BJ (cell line): ENCODE measurements at regions not wholly inside any gene's neighbourhood (a gene's known extent, or its start where the extent isn't known, plus 50 kb on each side); places are given as distances from the start of the nearest gene placed in this dataset.

Experiments
- CTCF ChIA-PET: fragments of 350-600 bp; formaldehyde crosslinking; extraction: SDS; loops from one replicate; lab custom pipeline; 2021; ENCODE audit warnings: antibody characterized with exemption, inconsistent platforms; lab: Yijun Ruan, JAX
- POLR2A ChIA-PET: fragments of 300-600 bp; sonication (Branson Sonifier 250); formaldehyde crosslinking; extraction: SDS; loops from one replicate; lab custom pipeline; 2021; ENCODE audit warnings: antibody characterized with exemption; lab: Charles Lee
- DNase-seq: peaks from one replicate; pipeline ENCODE4 v3.0.0-alpha.2; 2011; ENCODE audit warnings: low read depth
- H3K27me3 ChIP-seq: 2 replicates; pipeline ENCODE4 v1.6.0; 2011; ENCODE audit warnings: low read length; ENCODE audit not compliant: control insufficient read depth, insufficient read depth
- H3K36me3 ChIP-seq: 2 replicates; pipeline ENCODE4 v1.5.1; 2011; ENCODE audit warnings: low read length; ENCODE audit not compliant: control insufficient read depth, insufficient read depth
- H3K4me3 ChIP-seq: 2 replicates; pipeline ENCODE4 v1.5.1; 2011; ENCODE audit warnings: low read depth, mild to moderate bottlenecking, control low read depth, low read length
- CTCF ChIP-seq: IDR thresholded peaks from 2 replicates; pipeline ENCODE4 v1.5.1; 2011; ENCODE audit warnings: low read depth, mild to moderate bottlenecking, control low read depth, inconsistent platforms, low read length, moderate library complexity; ENCODE audit not compliant: insufficient read depth

- no peak overlapping the region for H3K4me3 ChIP-seq
- peak; percentile 82 for DNase-seq
- no peak for TF ChIP-seq CTCF
- ChIA-PET CTCF (interaction anchor here (1.2 to 1.8 kb wide), 2 partner anchors 31 to 269 kb away, joined by 3 to 4 read pairs; no protein-coding TSS in a partner anchor), POLR2A (no interaction called here)
- peaks cover 2% of the 10 kb centered on the region; the same call in 1 of the 2 replicates for H3K27me3 ChIP-seq
- H3K36me3 ChIP-seq, result no peaks in the 10 kb centered on the region
These were observed 142.9 kb upstream of the ZMIZ1 start for GRCh38 chr10:78925800-78926319.

GRCh38 chr10:78927257-78927995 is 141.3 kb upstream of the ZMIZ1 start:
- Histone ChIP-seq H3K27me3 (no peaks in the 10 kb centered on the region), H3K36me3 (no peaks in the 10 kb centered on the region), H3K4me3 (no peak overlapping the region)
- ChIA-PET POLR2A (no interaction called here), CTCF (no interaction called here)
- DNase-seq, result no peak
- no peak for TF ChIP-seq CTCF

- DNase-seq, result no peak
- ChIA-PET CTCF (no interaction called here), POLR2A (no interaction called here)
- Histone ChIP-seq H3K27me3 (no peaks in the 10 kb centered on the region), H3K4me3 (no peak overlapping the region), H3K36me3 (no peaks in the 10 kb centered on the region)
- no peak for TF ChIP-seq CTCF
These were observed 140.4 kb upstream of the ZMIZ1 start for GRCh38 chr10:78928330-78928729.

GRCh38 chr10:78929541-78929940 is 139.2 kb upstream of the ZMIZ1 start:
- Histone ChIP-seq H3K4me3 (no peak overlapping the region), H3K27me3 (no peaks in the 10 kb centered on the region), H3K36me3 (no peaks in the 10 kb centered on the region)
- DNase-seq, result no peak
- ChIA-PET CTCF (interaction anchor here (1.0 to 2.8 kb wide), 3 partner anchors 16 to 265 kb away, joined by 3 to 7 read pairs (median 3); no protein-coding TSS in a partner anchor), POLR2A (no interaction called here)
- no peak for TF ChIP-seq CTCF

- Histone ChIP-seq H3K4me3 (no peak overlapping the region), H3K36me3 (no peaks in the 10 kb centered on the region), H3K27me3 (no peaks in the 10 kb centered on the region)
- TF ChIP-seq CTCF, result no peak
- CTCF ChIA-PET, result interaction anchor here (0.9 to 2.8 kb wide), 4 partner anchors 9 to 884 kb away, joined by 3 to 7 read pairs (median 4); no protein-coding TSS in a partner anchor
- peak; percentile 89 for DNase-seq
- POLR2A ChIA-PET, result no interaction called here
These were observed 137.3 kb upstream of the ZMIZ1 start for GRCh38 chr10:78931321-78932053.
